Naive thymus-derived CD4-positive, alpha-beta T cell (primary cell): ENCODE measurements at regions not wholly inside any gene's neighbourhood (a gene's known extent, or its start where the extent isn't known, plus 50 kb on each side); places are given as distances from the start of the nearest gene placed in this dataset.

Experiments used
- ATAC-seq: fragments of 150-1000 bp; cut with Tn5 transposase; 2 replicates; pipeline ENCODE4 v1.10.0; 2021; ENCODE audit warnings: mild to moderate bottlenecking, moderate library complexity
- CTCF ChIA-PET: fragments of 350-600 bp; sonication (Branson Sonifier 250); formaldehyde crosslinking; loops from one replicate; lab custom pipeline; 2021; ENCODE audit warnings: antibody characterized with exemption; lab: Charles Lee
- POLR2A ChIA-PET: fragments of 350-600 bp; sonication (Branson Sonifier 250); formaldehyde crosslinking; loops from one replicate; lab custom pipeline; 2021; ENCODE audit warnings: antibody characterized with exemption, inconsistent platforms; lab: Charles Lee
- DNase-seq, 9 donors: peaks; one replicate each; pipeline versions ENCODE4 v3.0.0 to v3.0.0-alpha.2; 2020 to 2022; ENCODE audit warnings: mixed read lengths in 1 of 9
- H3K27ac ChIP-seq: one replicate; pipeline ENCODE4 v1.7.0; 2013; ENCODE audit warnings: mild to moderate bottlenecking, low read depth, low read length, moderate library complexity
- H3K27me3 ChIP-seq, 2 donors: one replicate each; pipeline ENCODE4 v1.7.0; 2013; ENCODE audit warnings: low read length in 2 of 2, mild to moderate bottlenecking in 2 of 2, moderate library complexity in 2 of 2; ENCODE audit not compliant: control insufficient read depth in 2 of 2, insufficient read depth in 2 of 2
- H3K36me3 ChIP-seq, 3 experiments: 1 replicate in 2 of 3; 2 replicates in 1 of 3; pipeline ENCODE4 v1.7.0; 2013; ENCODE audit warnings: low read length in 3 of 3, mild to moderate bottlenecking in 3 of 3, moderate library complexity in 1 of 3; ENCODE audit not compliant: insufficient read depth in 3 of 3, control insufficient read depth in 2 of 3
- H3K4me1 ChIP-seq, 2 donors: one replicate each; pipeline ENCODE4 v1.7.0; 2013; ENCODE audit warnings: low read length in 2 of 2, mild to moderate bottlenecking in 2 of 2, moderate library complexity in 1 of 2; ENCODE audit not compliant: control insufficient read depth in 2 of 2, insufficient read depth in 2 of 2
- H3K4me3 ChIP-seq: 2 replicates; pipeline ENCODE4 v1.7.0; 2013; ENCODE audit warnings: mild to moderate bottlenecking, low read length
- H3K9me3 ChIP-seq, 3 experiments: 1 replicate in 2 of 3; 2 replicates in 1 of 3; pipeline ENCODE4 v1.7.0; 2013; ENCODE audit warnings: low read length in 3 of 3; ENCODE audit not compliant: control insufficient read depth in 2 of 3
- H3K27ac Mint-ChIP-seq, 9 donors: one replicate each; pipeline ENCODE4 v1.8.0; 2020 to 2022; ENCODE audit warnings: mixed read lengths in 9 of 9, mild to moderate bottlenecking in 8 of 9, moderate library complexity in 5 of 9, inconsistent platforms in 2 of 9
- H3K27me3 Mint-ChIP-seq, 5 donors: one replicate each; pipeline ENCODE4 v1.8.0; 2021 to 2022; ENCODE audit warnings: mixed read lengths in 5 of 5, mild to moderate bottlenecking in 1 of 5
- H3K36me3 Mint-ChIP-seq, 5 donors: one replicate each; pipeline ENCODE4 v1.8.0; 2020 to 2022; ENCODE audit warnings: mixed read lengths in 5 of 5, mild to moderate bottlenecking in 3 of 5, inconsistent platforms in 1 of 5
- H3K4me1 Mint-ChIP-seq, 7 donors: one replicate each; pipeline ENCODE4 v1.8.0; 2020 to 2022; ENCODE audit warnings: mixed read lengths in 7 of 7, mild to moderate bottlenecking in 3 of 7, inconsistent platforms in 1 of 7
- H3K4me3 Mint-ChIP-seq, 10 donors: one replicate each; pipeline ENCODE4 v1.8.0; 2020 to 2022; ENCODE audit warnings: mild to moderate bottlenecking in 10 of 10, mixed read lengths in 10 of 10, moderate library complexity in 6 of 10, inconsistent platforms in 2 of 10
- H3K9me3 Mint-ChIP-seq, 11 donors: one replicate each; pipeline ENCODE4 v1.8.0; 2020 to 2022; ENCODE audit warnings: mixed read lengths in 11 of 11, mild to moderate bottlenecking in 4 of 11, inconsistent platforms in 1 of 11, moderate library complexity in 1 of 11
- intact Hi-C, 2 donors: fragments of 100-400 bp; cut with micrococcal nuclease; formaldehyde crosslinking; loops; one replicate each; pipeline ENCODE4 v1.15.1; 2023

DNA sequence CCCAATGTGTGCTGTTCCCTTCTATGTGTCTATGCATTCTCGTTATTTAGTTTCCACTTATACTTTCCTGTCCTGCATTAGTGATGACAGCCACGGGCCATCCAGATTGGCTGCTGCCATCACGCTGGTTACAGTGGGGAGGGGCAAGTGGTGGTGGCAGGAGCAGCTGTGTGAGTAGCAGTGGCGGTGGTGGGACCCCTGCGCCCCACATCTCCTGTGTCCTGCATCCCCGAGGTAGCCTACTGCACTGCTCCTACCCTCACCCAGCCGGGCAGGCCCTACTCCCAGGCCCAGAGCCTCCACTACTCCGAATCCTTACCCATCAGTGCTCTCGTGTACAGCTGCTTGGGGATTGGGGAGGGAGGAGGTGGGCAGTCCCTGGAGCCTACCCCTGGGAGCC, 798.7 kb upstream of the AGA start:
- ATAC-seq (peak; percentile 8), DNase-seq (no peak)
- Histone ChIP-seq H3K4me3 (no peak overlapping the region), H3K4me1 (no peaks in the 10 kb centered on the region), H3K9me3 (no peaks in the 10 kb centered on the region), H3K27ac (no peak overlapping the region), H3K27me3 (no peaks in the 10 kb centered on the region), H3K36me3 (no peaks in the 10 kb centered on the region)
- Mint-ChIP-seq H3K9me3 (peaks cover 0 to 27% (median 11%) of the 10 kb centered on the region in 11 donors), H3K36me3 (no peaks in the 10 kb centered on the region), H3K27ac (no peak overlapping the region), H3K4me3 (no peak overlapping the region), H3K4me1 (no peaks in the 10 kb centered on the region), H3K27me3 (no peaks in the 10 kb centered on the region)
- intact Hi-C loops = no loop called here
- ChIA-PET POLR2A (no interaction called here), CTCF (no interaction called here)

DNA sequence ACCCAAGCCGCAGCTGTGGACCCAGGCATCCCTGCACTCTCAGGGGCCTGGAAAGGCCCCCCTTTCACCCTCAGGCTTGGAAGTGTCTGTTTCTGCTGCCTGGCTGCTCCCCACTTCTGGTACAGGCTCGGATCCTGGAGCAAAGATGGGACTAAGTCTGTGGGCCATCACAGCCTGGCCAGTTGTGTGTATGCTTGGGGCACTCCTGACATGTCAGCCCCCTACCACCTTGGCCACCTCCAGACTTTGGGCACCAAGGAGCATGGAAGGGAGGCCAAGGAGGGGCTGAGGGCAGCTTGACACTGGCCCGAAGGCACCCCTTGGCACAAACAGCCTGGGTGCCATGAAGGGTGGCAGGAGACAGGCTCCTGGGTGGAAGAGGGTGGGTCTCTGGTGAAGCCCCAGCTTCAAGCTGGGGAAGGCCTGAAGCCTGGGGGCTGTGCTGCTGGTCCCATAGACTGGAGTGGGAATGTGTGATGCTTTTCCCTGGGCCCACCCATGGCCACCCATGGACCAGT, 799.4 kb upstream of the AGA start:
- H3K36me3 Mint-ChIP-seq = no peaks in the 10 kb centered on the region
- peaks cover 0 to 27% (median 9%) of the 10 kb centered on the region in 11 donors for H3K9me3 Mint-ChIP-seq
- no peaks in the 10 kb centered on the region for H3K27me3 ChIP-seq
- H3K4me1 Mint-ChIP-seq = no peaks in the 10 kb centered on the region
- DNase-seq (no peak), ATAC-seq (no peak)
- POLR2A ChIA-PET = no interaction called here
- H3K27me3 Mint-ChIP-seq = no peaks in the 10 kb centered on the region
- no peak overlapping the region for H3K4me3 ChIP-seq
- no peak overlapping the region for H3K4me3 Mint-ChIP-seq
- no peak overlapping the region for H3K27ac ChIP-seq
- no peaks in the 10 kb centered on the region for H3K9me3 ChIP-seq
- no peaks in the 10 kb centered on the region for H3K4me1 ChIP-seq
- no peak overlapping the region for H3K27ac Mint-ChIP-seq
- CTCF ChIA-PET = no interaction called here
- no peaks in the 10 kb centered on the region for H3K36me3 ChIP-seq
- intact Hi-C loops = no loop called here

GRCh38 chr4:178242655-178243054, 800.4 kb upstream of the AGA start:
- Histone ChIP-seq H3K9me3 (no peaks in the 10 kb centered on the region), H3K4me3 (no peak overlapping the region), H3K36me3 (no peaks in the 10 kb centered on the region), H3K4me1 (no peaks in the 10 kb centered on the region), H3K27ac (no peak overlapping the region), H3K27me3 (no peaks in the 10 kb centered on the region)
- no peaks in the 10 kb centered on the region for H3K4me1 Mint-ChIP-seq
- ATAC-seq (no peak), DNase-seq (no peak)
- intact Hi-C loops = no loop called here
- no peaks in the 10 kb centered on the region for H3K36me3 Mint-ChIP-seq
- no peak overlapping the region for H3K27ac Mint-ChIP-seq
- H3K27me3 Mint-ChIP-seq = no peaks in the 10 kb centered on the region
- no peak overlapping the region for H3K4me3 Mint-ChIP-seq
- peaks cover 0 to 27% (median 8%) of the 10 kb centered on the region in 11 donors for H3K9me3 Mint-ChIP-seq
- CTCF ChIA-PET = no interaction called here
- POLR2A ChIA-PET = no interaction called here

GRCh38 chr4:178244785-178245184, 802.5 kb upstream of the AGA start:
- H3K27ac ChIP-seq = no peak overlapping the region

DNA sequence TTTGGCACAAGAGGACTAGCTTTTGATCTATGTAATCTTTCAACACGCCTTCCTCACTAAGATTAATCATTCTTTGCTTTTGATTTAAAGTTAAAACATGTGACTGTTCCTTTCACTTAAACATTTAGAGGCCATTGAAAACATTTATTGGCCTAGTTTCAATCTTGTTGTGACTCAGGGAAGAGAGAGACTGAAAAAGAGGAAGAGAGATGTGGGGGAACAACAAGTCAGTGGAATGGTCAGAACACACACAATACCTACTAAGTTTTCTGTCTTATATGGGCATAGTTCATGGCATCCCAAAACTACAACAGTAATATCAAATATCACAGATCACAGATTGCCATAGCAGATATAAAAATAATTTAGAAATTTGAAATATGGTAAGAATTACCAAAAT, 812.9 kb upstream of the AGA start:
- H3K27me3 ChIP-seq = no peaks in the 10 kb centered on the region
- no peak for DNase-seq
- Mint-ChIP-seq H3K4me1 (no peaks in the 10 kb centered on the region), H3K27me3 (no peaks in the 10 kb centered on the region), H3K9me3 (peaks cover 0 to 20% (median 2%) of the 10 kb centered on the region in 11 donors), H3K4me3 (no peak overlapping the region), H3K27ac (no peak overlapping the region), H3K36me3 (no peaks in the 10 kb centered on the region)
- H3K27ac ChIP-seq = no peak overlapping the region
- ATAC-seq = no peak
- POLR2A ChIA-PET = no interaction called here
- H3K4me3 ChIP-seq = no peak overlapping the region
- no peaks in the 10 kb centered on the region for H3K4me1 ChIP-seq
- CTCF ChIA-PET = no interaction called here
- no peaks in the 10 kb centered on the region for H3K36me3 ChIP-seq
- intact Hi-C loops = no loop called here
- no peaks in the 10 kb centered on the region for H3K9me3 ChIP-seq

More at GRCh38 chr4:178244785-178245184, 802.5 kb upstream of the AGA start:
- Mint-ChIP-seq H3K9me3 (peaks cover 1 to 19% (median 9%) of the 10 kb centered on the region in 11 donors), H3K4me3 (no peak overlapping the region), H3K27me3 (no peaks in the 10 kb centered on the region), H3K27ac (no peak overlapping the region), H3K36me3 (no peaks in the 10 kb centered on the region), H3K4me1 (no peaks in the 10 kb centered on the region)
- ATAC-seq (no peak), DNase-seq (no peak)
- Histone ChIP-seq H3K36me3 (no peaks in the 10 kb centered on the region), H3K27me3 (no peaks in the 10 kb centered on the region), H3K4me1 (no peaks in the 10 kb centered on the region), H3K4me3 (no peak overlapping the region), H3K9me3 (no peaks in the 10 kb centered on the region)
- ChIA-PET POLR2A (no interaction called here), CTCF (no interaction called here)
- intact Hi-C loops = no loop called here

DNA sequence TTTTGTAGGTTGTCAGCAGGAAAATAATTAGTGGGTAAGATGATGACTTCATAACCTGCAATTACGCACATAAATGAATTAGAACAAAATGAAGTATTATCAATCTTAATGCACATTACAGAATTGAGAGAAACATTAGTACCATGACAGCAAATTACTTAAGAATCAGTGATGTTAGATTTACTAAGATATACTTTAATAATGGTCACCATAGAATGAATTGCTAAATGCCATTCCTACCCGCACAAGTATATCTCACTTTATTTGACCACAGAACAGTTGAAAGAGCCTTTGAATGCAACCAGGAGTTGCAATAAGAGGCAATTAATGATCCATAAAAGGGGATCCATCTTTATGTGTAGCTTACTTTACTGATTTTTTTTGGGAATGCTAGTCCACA, 816.4 kb upstream of the AGA start:
- Histone ChIP-seq H3K4me1 (no peaks in the 10 kb centered on the region), H3K27me3 (no peaks in the 10 kb centered on the region), H3K27ac (no peak overlapping the region), H3K36me3 (no peaks in the 10 kb centered on the region), H3K4me3 (no peak overlapping the region), H3K9me3 (no peaks in the 10 kb centered on the region)
- CTCF ChIA-PET = no interaction called here
- H3K27me3 Mint-ChIP-seq = no peaks in the 10 kb centered on the region
- peaks cover 0 to 24% (median 2%) of the 10 kb centered on the region in 11 donors for H3K9me3 Mint-ChIP-seq
- POLR2A ChIA-PET = no interaction called here
- H3K4me1 Mint-ChIP-seq = no peaks in the 10 kb centered on the region
- no peak overlapping the region for H3K27ac Mint-ChIP-seq
- H3K36me3 Mint-ChIP-seq = no peaks in the 10 kb centered on the region
- intact Hi-C loops = no loop called here
- no peak overlapping the region for H3K4me3 Mint-ChIP-seq
- no peak for DNase-seq
- ATAC-seq = no peak

GRCh38 chr4:178259566-178259965, 817.3 kb upstream of the AGA start:
- Histone ChIP-seq H3K9me3 (no peaks in the 10 kb centered on the region), H3K27ac (no peak overlapping the region), H3K4me3 (no peak overlapping the region), H3K4me1 (no peaks in the 10 kb centered on the region), H3K27me3 (no peaks in the 10 kb centered on the region), H3K36me3 (no peaks in the 10 kb centered on the region)
- intact Hi-C loops = no loop called here
- no peaks in the 10 kb centered on the region for H3K27me3 Mint-ChIP-seq
- CTCF ChIA-PET = no interaction called here
- no peak for ATAC-seq
- no peaks in the 10 kb centered on the region for H3K36me3 Mint-ChIP-seq
- peaks cover 0 to 27% (median 2%) of the 10 kb centered on the region in 11 donors for H3K9me3 Mint-ChIP-seq
- no peak overlapping the region for H3K4me3 Mint-ChIP-seq
- H3K27ac Mint-ChIP-seq = no peak overlapping the region
- DNase-seq = no peak
- POLR2A ChIA-PET = no interaction called here
- no peaks in the 10 kb centered on the region for H3K4me1 Mint-ChIP-seq
